Adipocyte (in vitro differentiated cells): ENCODE measurements at regions not wholly inside any gene's neighbourhood (a gene's known extent, or its start where the extent isn't known, plus 50 kb on each side); places are given as distances from the start of the nearest gene placed in this dataset.

Experiments
- DNase-seq: peaks from one replicate; pipeline ENCODE4 v3.0.0-alpha.2; 2015; ENCODE audit warnings: low read depth
- H3K27me3 ChIP-seq: replicated peaks from 2 replicates; pipeline ENCODE4 v1.7.0; 2013; ENCODE audit warnings: mild to moderate bottlenecking, low read length, moderate library complexity; ENCODE audit not compliant: control insufficient read depth, insufficient read depth
- H3K36me3 ChIP-seq: 2 replicates; pipeline ENCODE4 v1.7.0; 2013; ENCODE audit warnings: low read length, mild to moderate bottlenecking, moderate library complexity; ENCODE audit not compliant: control insufficient read depth, insufficient read depth, severe bottlenecking
- H3K4me1 ChIP-seq: 2 replicates; pipeline ENCODE4 v1.7.0; 2013; ENCODE audit warnings: mild to moderate bottlenecking, low read length, moderate library complexity; ENCODE audit not compliant: control insufficient read depth, insufficient read depth
- H3K4me3 ChIP-seq: 2 replicates; pipeline ENCODE4 v1.7.0; 2013; ENCODE audit warnings: mild to moderate bottlenecking, low read length, moderate library complexity
- H3K9ac ChIP-seq: 2 replicates; pipeline ENCODE4 v1.7.0; 2013; ENCODE audit warnings: mild to moderate bottlenecking, low read length, moderate library complexity
- H3K9me3 ChIP-seq: 2 replicates; pipeline ENCODE4 v1.7.0; 2013; ENCODE audit warnings: mild to moderate bottlenecking, low read length, moderate library complexity; ENCODE audit not compliant: control insufficient read depth

- Histone ChIP-seq H3K4me1 (peaks cover 15% of the 10 kb centered on the region), H3K9me3 (no peaks in the 10 kb centered on the region), H3K4me3 (peak overlapping the region; percentile 63), H3K9ac (peak overlapping the region; percentile 35), H3K27me3 (no peaks in the 10 kb centered on the region), H3K36me3 (no peaks in the 10 kb centered on the region)
- DNase-seq: no peak
These were observed 230.1 kb upstream of the FAT1 start for GRCh38 chr4:186953599-186954260.

GRCh38 chr4:186954509-186954908 lies 230.9 kb upstream of the FAT1 start:
- peak overlapping the region; percentile 35 for H3K9ac ChIP-seq
- no peak for DNase-seq
- no peaks in the 10 kb centered on the region for H3K36me3 ChIP-seq
- no peaks in the 10 kb centered on the region for H3K27me3 ChIP-seq
- no peaks in the 10 kb centered on the region for H3K9me3 ChIP-seq
- H3K4me3 ChIP-seq: peak overlapping the region; percentile 63
- H3K4me1 ChIP-seq: peaks cover 13% of the 10 kb centered on the region

- no peak for DNase-seq
- Histone ChIP-seq H3K9ac (no peak overlapping the region), H3K9me3 (no peaks in the 10 kb centered on the region), H3K36me3 (no peaks in the 10 kb centered on the region), H3K27me3 (no peaks in the 10 kb centered on the region), H3K4me3 (no peak overlapping the region), H3K4me1 (peaks cover 13% of the 10 kb centered on the region)
These were observed 231.3 kb upstream of the FAT1 start for GRCh38 chr4:186954956-186955355.

- peaks cover 13% of the 10 kb centered on the region for H3K4me1 ChIP-seq
- no peak overlapping the region for H3K4me3 ChIP-seq
- H3K27me3 ChIP-seq: no peaks in the 10 kb centered on the region
- DNase-seq: no peak
- no peaks in the 10 kb centered on the region for H3K9me3 ChIP-seq
- H3K36me3 ChIP-seq: no peaks in the 10 kb centered on the region
- H3K9ac ChIP-seq: no peak overlapping the region
These were observed 234.4 kb upstream of the FAT1 start for GRCh38 chr4:186957952-186958555.

- no peaks in the 10 kb centered on the region for H3K36me3 ChIP-seq
- H3K4me1 ChIP-seq: peaks cover 7% of the 10 kb centered on the region
- no peak for DNase-seq
- H3K4me3 ChIP-seq: no peak overlapping the region
- H3K9me3 ChIP-seq: no peaks in the 10 kb centered on the region
- no peaks in the 10 kb centered on the region for H3K27me3 ChIP-seq
- no peak overlapping the region for H3K9ac ChIP-seq
These were observed 235.2 kb upstream of the FAT1 start for GRCh38 chr4:186958726-186959350.

- Histone ChIP-seq H3K4me3 (peak overlapping the region; percentile 66), H3K4me1 (peaks cover 5% of the 10 kb centered on the region), H3K9ac (peak overlapping the region; percentile 19), H3K27me3 (no peaks in the 10 kb centered on the region), H3K9me3 (no peaks in the 10 kb centered on the region), H3K36me3 (no peaks in the 10 kb centered on the region)
- peak; percentile 30 for DNase-seq
These were observed 256.5 kb upstream of the FAT1 start for GRCh38 chr4:186979961-186980745.

- DNase-seq: peak; percentile 49
- Histone ChIP-seq H3K9me3 (no peaks in the 10 kb centered on the region), H3K36me3 (no peaks in the 10 kb centered on the region)
These were observed 257.5 kb upstream of the FAT1 start for GRCh38 chr4:186981161-186981560.

GRCh38 chr4:186982160-186982559 lies 258.5 kb upstream of the FAT1 start:
- no peaks in the 10 kb centered on the region for H3K36me3 ChIP-seq
- DNase-seq: no peak
- peaks cover 5% of the 10 kb centered on the region for H3K4me1 ChIP-seq
- no peaks in the 10 kb centered on the region for H3K9me3 ChIP-seq
- no peaks in the 10 kb centered on the region for H3K27me3 ChIP-seq
- H3K4me3 ChIP-seq: no peak overlapping the region
- no peak overlapping the region for H3K9ac ChIP-seq

More at GRCh38 chr4:186981161-186981560, 257.5 kb upstream of the FAT1 start:
- Histone ChIP-seq H3K27me3 (no peaks in the 10 kb centered on the region), H3K4me1 (peaks cover 5% of the 10 kb centered on the region), H3K9ac (no peak overlapping the region), H3K4me3 (no peak overlapping the region)

GRCh38 chr4:186984105-186984644 lies 260.5 kb upstream of the FAT1 start:
- no peaks in the 10 kb centered on the region for H3K27me3 ChIP-seq
- no peak overlapping the region for H3K9ac ChIP-seq
- H3K36me3 ChIP-seq: no peaks in the 10 kb centered on the region
- H3K4me3 ChIP-seq: no peak overlapping the region
- DNase-seq: no peak
- H3K9me3 ChIP-seq: no peaks in the 10 kb centered on the region
- H3K4me1 ChIP-seq: no peaks in the 10 kb centered on the region

- DNase-seq: peak; percentile 19
- Histone ChIP-seq H3K4me1 (peaks cover 7% of the 10 kb centered on the region), H3K36me3 (no peaks in the 10 kb centered on the region), H3K4me3 (peak overlapping the region; percentile 33), H3K9ac (no peak overlapping the region), H3K27me3 (no peaks in the 10 kb centered on the region), H3K9me3 (no peaks in the 10 kb centered on the region)
These were observed 276.0 kb upstream of the FAT1 start for GRCh38 chr4:186999686-187000085.

GRCh38 chr4:187000281-187000680 lies 276.6 kb upstream of the FAT1 start:
- DNase-seq: no peak
- Histone ChIP-seq H3K9ac (no peak overlapping the region), H3K4me1 (peaks cover 7% of the 10 kb centered on the region), H3K4me3 (no peak overlapping the region), H3K36me3 (no peaks in the 10 kb centered on the region), H3K9me3 (no peaks in the 10 kb centered on the region), H3K27me3 (no peaks in the 10 kb centered on the region)
